Right forelimb (tissue), 1 donor: ENCODE measurements at regions not wholly inside any gene's neighbourhood (a gene's known extent, or its start where the extent isn't known, plus 50 kb on each side); places are given as distances from the start of the nearest gene placed in this dataset.

Experiments
- DNase-seq: peaks from one replicate; pipeline ENCODE4 v3.0.0-alpha.2; 2018

GRCh38 chr6:14832427-14832826, 413.4 kb upstream of the JARID2 start:
- DNase-seq: no peak

DNA sequence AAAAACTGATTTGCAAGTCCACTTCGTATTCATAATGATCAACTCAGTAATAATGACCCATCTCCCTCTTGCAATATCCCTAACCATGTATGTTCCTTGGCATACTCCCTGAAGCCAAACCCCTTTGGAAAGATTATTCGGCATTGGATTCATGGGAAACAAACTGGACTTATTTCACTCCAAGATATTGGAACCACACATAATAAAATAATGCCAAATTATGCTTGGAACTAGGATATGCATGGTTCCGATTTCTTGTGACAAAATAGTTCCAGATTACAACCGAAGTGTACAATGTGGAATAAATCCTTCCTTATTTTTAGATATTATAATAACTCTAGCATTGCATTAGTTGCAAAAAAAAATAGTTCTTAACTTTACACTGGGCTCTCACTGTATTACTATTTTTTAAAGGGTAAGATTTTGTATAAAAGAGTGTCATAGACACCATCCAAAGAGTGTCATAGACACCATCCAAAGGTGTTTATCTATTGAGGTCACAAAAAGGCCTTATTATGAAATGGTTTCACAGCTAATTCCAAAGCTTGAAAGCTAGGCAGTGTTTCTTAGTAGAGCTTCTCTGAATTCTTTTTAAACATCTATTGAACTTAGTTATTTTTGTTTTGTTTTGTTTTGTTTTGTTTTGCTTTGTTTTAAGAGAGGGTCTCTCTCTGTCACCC, 410.9 kb upstream of the JARID2 start:
- no peak for DNase-seq

DNA sequence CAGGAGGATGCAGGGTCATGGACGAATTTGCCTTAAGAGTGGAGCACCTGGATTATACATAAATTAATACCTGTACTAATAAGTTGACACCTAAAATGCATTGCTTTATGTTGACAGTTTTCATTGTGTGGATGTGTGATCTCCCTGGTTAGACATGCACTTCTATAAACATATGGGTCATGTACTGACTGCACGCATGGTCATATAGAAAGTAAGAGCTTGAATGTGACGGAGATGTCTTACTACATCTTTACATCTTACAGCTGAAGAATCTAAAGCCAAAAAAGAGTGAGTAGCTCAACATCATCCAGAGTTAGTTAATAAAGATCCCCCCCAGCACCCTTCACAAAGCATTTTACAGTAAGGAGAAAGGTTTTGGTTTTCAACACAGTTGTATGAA, 408.4 kb upstream of the JARID2 start:
- DNase-seq: no peak

GRCh38 chr6:14838133-14838583, 407.7 kb upstream of the JARID2 start:
- DNase-seq: no peak

- DNase-seq: no peak
These were observed 403.9 kb upstream of the JARID2 start for GRCh38 chr6:14841901-14842421.

GRCh38 chr6:14844411-14844810, 401.5 kb upstream of the JARID2 start:
- no peak for DNase-seq

- DNase-seq: no peak
These were observed 397.9 kb upstream of the JARID2 start for GRCh38 chr6:14848019-14848418.

DNA sequence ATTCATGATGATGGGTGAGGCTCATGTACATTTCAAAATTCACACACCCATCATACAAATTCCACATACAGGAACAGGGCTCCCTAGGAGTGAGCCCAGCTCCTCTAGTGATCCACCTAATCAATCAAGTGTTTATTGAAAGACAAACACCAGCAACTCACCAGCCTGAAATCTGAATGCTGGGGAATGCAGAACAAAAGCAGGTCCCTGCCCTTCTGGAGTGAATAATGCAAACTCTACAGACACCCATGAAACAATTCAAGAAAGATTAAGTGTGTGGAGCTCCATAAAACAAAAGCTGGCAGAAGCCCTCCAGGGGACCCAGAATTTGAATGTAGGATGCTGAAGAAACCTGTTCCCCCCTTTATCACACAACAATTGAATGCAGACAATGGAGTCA, 396.7 kb upstream of the JARID2 start:
- no peak for DNase-seq

GRCh38 chr6:14851281-14851680, 394.6 kb upstream of the JARID2 start:
- DNase-seq: no peak

DNA sequence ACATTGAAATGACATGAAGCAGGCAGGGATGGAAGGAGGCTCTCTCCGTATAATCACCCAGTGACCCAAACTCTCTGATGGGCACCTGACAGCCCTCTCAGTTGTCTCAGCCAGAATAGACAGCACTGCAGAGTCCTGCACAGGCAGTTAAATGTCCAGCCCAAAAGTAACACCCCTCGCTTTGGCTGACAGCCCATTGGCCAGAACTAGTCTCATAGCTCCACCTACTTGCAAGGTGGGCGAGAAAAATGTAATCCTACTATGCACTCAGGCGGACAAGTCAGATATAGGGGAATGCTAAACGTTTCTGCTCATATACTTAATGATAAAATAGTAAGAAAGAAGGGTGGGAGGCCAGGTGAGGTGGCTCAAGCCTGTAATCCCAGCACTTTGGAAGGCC, 393.5 kb upstream of the JARID2 start:
- DNase-seq: no peak

GRCh38 chr6:14856177-14856576, 389.7 kb upstream of the JARID2 start:
- DNase-seq: no peak

DNA sequence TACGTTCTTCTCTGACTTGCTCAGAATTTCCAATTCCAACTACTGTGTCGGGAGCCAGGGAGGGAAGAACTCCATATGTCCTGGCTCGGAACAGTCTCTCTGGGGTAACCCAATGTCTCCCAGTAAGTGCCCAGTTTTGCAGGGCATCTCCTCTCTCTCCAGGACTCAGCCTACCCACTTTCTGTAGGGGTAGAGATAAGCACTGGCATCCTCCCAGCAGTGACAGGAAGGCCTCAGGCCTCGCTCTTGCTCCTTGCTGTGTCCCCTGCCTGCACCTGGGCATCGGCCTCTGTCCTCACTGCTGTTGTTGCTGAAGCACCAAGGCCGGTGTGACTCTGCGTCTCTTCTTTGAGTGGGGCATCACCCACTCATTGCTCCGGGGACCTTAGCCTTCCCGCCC, 388.9 kb upstream of the JARID2 start:
- DNase-seq: no peak

DNA sequence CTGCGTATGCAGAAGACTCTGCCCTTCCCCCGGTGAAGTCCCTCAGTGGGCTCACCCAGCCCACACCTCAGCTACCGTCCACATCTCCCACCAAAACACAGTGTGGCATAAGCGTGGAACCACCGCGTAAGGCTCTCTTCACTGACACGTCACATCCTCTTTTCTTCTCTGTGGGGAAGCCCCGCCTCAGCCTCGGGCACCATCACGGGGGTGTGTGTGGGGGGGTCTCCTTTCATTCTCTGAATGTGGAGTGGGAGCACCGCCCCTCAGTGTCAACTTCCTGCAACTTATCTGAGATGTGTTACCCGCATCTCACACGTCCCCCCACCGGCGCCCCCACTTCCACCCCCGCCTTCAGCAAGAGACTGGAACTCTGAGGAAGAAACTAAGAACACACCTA, 388.4 kb upstream of the JARID2 start:
- no peak for DNase-seq

DNA sequence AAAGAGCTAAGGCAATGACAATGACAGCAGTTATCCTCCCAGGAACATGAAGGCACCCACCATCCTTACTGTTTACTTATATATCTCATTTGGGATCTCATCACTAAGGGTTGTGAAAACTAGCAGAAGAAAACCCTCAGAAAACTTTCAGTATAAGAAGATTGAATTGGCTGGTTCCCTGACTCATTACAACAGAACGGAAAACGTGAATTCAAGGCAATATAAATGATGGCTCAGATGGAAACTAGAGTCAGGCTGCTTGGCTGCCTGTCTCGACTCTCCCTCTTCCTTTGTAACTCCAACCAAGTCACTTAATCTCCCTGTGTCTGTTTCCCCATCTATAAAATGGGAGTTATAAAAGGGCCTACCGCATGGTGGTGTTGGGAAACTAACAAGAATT, 387.1 kb upstream of the JARID2 start:
- DNase-seq: no peak

DNA sequence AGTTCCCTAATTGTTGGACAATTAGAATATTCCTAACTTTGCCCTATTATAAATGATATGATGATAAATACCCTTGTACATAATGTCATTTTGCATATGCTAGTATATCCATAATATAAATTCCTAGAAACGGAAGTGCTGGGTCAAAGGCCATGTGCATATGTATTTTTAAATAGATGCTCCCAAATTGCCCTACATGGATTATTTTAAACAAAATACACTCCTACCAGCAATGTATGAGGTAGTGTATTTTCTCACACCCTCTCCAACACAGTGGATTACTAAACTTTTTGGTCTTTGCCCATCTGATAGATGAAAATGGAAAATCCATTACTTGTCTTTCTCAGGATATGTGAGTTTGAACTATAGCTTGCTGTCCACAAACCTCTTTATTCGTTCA, 385.1 kb upstream of the JARID2 start:
- no peak for DNase-seq

GRCh38 chr6:14861491-14861943, 384.4 kb upstream of the JARID2 start:
- DNase-seq: no peak

- no peak for DNase-seq
These were observed 383.0 kb upstream of the JARID2 start for GRCh38 chr6:14862845-14863244.

GRCh38 chr6:14863902-14864850, 381.7 kb upstream of the JARID2 start:
- no peak for DNase-seq

- DNase-seq: no peak
These were observed 380.3 kb upstream of the JARID2 start for GRCh38 chr6:14865531-14866100.

DNA sequence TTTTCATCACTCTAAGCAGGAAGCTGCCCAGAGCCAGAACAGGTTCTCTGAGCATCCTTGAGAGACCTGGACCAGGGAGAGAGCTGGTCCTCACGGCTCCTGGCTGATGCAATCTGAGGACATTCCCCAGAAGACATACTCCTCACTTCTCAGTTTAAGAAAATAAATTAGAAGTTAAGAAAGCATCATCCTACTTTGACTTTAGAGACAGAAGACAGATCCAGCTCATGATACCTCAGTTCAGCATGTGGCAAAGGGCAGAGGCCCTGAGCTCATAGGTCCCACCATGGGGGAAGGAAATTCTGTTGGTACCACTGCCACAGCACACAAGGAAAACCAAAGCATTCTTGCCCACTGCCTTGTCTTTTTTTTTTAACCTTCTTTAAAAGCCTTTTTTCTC, 378.1 kb upstream of the JARID2 start:
- DNase-seq: no peak

DNA sequence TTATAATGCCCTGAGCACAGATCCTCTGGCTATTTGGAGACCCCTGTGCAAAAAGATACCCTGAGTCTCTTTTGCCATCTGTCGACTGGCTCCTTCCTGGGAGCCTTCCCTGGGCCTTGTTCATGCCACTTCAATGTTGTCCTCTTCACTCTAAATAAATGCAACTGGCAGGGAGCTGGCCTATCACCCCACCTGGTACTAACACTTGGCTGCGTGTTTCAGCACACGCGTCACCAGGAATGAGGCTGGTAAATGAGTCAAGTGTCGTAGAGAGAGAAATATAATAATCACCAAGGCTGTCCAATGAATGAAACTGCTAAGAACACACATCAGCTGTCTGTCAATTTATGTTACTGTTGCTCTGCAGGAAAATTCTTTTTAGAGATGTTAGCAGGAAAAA, 374.6 kb upstream of the JARID2 start:
- no peak for DNase-seq

DNA sequence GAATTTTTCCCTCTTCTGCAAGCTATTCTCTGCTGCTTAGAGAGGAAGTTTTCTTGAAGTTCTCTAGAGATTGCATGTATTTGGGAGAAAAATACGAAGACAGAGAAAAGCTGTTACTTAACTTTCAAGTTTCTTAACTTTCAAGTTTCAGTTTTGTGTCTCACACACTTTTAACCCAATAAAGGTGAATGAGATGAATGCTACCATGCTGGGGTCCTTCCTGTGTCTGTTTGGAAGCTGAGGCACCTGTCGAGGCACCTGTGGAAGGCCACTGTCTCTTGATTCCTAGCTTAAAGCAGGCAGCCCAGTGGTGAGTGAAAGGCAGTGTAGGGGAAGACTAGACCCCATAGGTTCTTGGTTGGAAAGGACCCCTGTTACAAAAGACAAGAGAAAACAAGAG, 372.8 kb upstream of the JARID2 start:
- no peak for DNase-seq

DNA sequence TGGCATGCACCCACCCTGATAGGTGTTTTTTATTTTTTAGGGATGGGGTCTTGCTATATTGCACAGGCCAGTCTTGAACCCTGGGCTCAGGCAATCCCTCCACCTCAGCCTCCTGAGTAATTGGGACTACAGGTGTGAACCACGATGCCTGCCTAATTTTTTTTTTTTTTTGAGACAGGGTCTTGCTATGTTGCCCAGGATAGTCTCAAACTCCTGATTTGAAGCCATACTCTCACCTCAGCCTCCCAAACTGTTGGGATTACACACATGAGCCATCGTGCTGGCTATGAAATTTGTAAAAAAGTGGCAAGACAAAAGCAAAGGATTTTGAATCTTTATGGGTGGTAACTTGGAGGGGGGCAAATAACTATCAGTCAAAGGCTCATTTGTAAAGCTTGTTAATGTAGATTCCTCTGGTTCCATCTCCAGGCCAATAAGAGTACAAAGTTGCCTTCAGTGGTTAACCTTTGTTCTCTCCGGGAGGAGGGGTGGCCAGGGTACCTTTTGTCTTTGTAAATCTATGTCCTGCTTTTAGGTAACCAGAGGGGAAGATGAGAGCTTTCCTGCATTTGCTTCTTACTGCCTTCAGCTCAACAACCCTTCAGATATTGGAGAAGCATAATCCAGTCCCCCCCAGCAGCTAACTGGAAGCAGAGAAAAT, 372.0 kb upstream of the JARID2 start:
- no peak for DNase-seq
